ENCODE measurements at regions not wholly inside any gene's neighbourhood (a gene's known extent, or its start where the extent isn't known, plus 50 kb on each side); places are given as distances from the start of the nearest gene placed in this dataset.

DNA sequence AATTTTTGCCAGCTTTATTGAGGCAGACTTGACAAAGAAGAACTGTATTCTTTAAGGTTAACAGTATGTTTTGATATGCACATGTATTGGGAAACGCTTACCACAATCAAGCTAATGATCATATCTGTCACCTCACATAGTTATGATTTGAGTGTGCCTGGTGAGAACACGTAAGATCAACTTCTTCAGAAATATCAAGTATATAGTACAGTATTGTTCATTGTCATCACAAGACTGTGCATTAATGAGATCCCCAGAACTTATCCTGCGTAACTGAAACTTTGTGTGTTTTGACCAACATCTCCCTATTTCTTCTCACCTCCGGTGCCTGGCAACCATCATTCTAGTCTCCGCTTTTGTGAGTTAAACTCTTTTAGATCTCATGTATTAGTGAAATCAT is 756.4 kb upstream of the EEF2KMT start:
- in situ Hi-C loops (cut with MboI; ENCODE audit: low pct_ligation_motif_present in 1 of 4, low pct_unique_long_range_greater_than_20kb in 1 of 4, low sequenced_read_pairs in 3 of 4): no loop called here
- WGBS, 2 donors (ENCODE audit: low coverage in 1 of 2): 80 to 82% methylated on average over 5 of the region's 5 CpGs
- Histone ChIP-seq H3K9me3 (no peaks in the 10 kb centered on the region), H3K4me1 (no peaks in the 10 kb centered on the region), H3K36me3 (no peaks in the 10 kb centered on the region), H3K27me3 (no peaks in the 10 kb centered on the region), H3K4me3 (no peak overlapping the region), H3K27ac (no peak overlapping the region)
- no peak for DNase-seq
- TF ChIP-seq, protein P1, sequence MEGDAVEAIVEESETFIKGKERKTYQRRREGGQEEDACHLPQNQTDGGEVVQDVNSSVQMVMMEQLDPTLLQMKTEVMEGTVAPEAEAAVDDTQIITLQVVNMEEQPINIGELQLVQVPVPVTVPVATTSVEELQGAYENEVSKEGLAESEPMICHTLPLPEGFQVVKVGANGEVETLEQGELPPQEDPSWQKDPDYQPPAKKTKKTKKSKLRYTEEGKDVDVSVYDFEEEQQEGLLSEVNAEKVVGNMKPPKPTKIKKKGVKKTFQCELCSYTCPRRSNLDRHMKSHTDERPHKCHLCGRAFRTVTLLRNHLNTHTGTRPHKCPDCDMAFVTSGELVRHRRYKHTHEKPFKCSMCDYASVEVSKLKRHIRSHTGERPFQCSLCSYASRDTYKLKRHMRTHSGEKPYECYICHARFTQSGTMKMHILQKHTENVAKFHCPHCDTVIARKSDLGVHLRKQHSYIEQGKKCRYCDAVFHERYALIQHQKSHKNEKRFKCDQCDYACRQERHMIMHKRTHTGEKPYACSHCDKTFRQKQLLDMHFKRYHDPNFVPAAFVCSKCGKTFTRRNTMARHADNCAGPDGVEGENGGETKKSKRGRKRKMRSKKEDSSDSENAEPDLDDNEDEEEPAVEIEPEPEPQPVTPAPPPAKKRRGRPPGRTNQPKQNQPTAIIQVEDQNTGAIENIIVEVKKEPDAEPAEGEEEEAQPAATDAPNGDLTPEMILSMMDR (IDR thresholded peaks at IDR 0.05): no peak
- no peak for TF ChIP-seq POLR2AphosphoS5 (IDR thresholded peaks at IDR 0.05)
- TF ChIP-seq POLR2A (IDR thresholded peaks at IDR 0.05): no peak
- TF ChIP-seq EP300 (IDR thresholded peaks at IDR 0.05; ENCODE audit: low read depth): no peak
- intact Hi-C loops (cut with DNase I; ENCODE audit: low total_unique reads): no loop called here

DNA sequence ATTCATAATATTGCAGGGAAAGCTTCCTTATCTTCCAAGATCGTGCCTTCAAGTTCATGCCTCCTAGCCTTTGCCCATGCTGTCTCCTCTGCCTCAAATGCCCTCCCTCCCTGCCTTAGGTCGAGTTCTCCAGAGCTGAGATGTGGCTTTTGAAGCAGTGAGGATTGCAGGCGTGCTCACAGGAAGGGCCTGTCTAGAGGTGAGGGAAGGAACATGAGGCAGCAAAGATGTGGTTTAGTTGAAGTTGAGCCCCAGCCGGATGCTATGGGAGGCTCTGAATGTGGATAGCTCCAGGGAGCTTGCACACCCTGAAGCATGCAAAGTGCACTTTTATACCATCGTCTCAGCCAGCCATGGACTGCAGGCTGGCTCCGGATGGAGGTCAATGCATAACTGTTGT is 754.6 kb upstream of the EEF2KMT start:
- WGBS, 2 donors (ENCODE audit: low coverage in 1 of 2): 71 to 100% methylated on average over 2 to 6 of the region's 6 CpGs

DNA sequence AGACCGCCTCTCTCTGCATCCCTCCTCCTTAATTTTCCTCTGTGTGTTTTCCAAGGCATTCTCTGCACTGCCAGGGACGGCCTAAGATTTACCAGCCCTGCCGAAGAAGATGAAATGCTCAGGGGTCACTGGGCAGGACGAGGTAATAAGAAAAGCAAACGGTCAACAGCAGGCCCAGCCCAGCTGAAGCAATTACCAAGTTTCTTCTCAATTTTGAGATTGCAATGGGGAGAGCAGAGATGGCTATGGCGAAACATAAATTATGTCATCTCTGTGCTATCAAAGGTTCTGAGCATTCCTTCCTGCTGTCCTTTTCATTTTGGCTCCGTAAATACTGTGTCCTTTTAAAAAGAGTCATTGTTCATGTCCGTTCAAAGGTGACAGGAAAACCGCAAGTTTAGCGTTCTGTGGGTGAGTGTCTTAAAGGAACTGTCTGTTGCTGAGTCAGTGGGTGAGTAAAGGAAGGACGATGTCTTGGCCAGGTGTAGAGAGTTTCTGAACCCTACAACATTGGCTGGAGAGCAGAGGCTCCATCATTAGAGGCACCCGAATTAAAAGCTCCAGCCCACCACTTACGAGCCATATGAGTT is 753.9 kb upstream of the EEF2KMT start:
- no peak overlapping the region for H3K4me3 ChIP-seq
- WGBS, 2 donors (ENCODE audit: low coverage in 1 of 2): 61 to 63% methylated on average over 10 to 13 of the region's 13 CpGs
- TF ChIP-seq EP300 (IDR thresholded peaks at IDR 0.05; ENCODE audit: low read depth): no peak

More for the DNA sequence above, 754.6 kb upstream of the EEF2KMT start:
- Histone ChIP-seq H3K4me3 (no peak overlapping the region), H3K4me1 (no peaks in the 10 kb centered on the region), H3K27ac (no peak overlapping the region), H3K36me3 (no peaks in the 10 kb centered on the region), H3K27me3 (no peaks in the 10 kb centered on the region), H3K9me3 (no peaks in the 10 kb centered on the region)
- intact Hi-C loops (cut with DNase I; ENCODE audit: low total_unique reads) (no loop called here), in situ Hi-C loops (cut with MboI; ENCODE audit: low pct_ligation_motif_present in 1 of 4, low pct_unique_long_range_greater_than_20kb in 1 of 4, low sequenced_read_pairs in 3 of 4) (no loop called here)
- TF ChIP-seq, protein P1 (IDR thresholded peaks at IDR 0.05): no peak
- TF ChIP-seq POLR2AphosphoS5 (IDR thresholded peaks at IDR 0.05) (no peak), EP300 (IDR thresholded peaks at IDR 0.05; ENCODE audit: low read depth) (no peak), POLR2A (IDR thresholded peaks at IDR 0.05) (no peak)
- no peak for DNase-seq

DNA sequence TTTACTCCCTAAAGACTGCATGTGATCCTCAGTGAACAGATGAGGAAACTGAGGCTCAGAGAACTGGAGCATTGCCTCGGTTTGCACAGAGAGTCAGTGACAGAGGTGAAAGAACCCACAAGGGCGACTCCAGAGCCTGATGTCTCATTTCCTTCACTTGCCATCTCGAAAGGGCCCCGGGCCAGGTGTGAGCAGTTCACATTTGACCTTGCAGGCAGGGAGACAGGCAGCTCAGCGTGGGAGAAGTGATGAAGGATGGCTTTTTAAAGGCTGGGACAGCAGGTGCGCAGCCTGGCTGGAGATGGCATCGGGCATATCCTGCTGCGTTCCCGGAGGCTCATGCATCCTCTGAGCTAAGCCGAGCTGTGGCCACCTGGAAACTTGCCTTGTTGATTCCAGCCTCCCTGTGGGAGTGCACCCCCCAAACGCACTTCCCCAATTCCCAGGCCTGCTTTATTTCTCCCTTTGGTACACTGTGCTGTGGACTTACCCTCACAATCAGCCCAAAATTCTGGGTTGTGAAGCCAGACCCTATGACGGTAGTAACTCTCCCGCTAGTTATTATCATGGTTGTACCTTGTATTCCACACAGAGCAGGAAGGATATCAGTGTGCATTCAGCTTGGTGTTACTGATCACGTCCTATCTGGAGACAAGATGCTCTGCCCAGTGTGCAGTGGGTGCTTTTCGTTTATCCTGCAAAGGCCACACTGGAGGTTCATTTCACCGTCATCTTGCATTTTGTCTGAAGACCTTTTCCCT is 753.2 kb upstream of the EEF2KMT start:
- Histone ChIP-seq H3K27me3 (no peaks in the 10 kb centered on the region), H3K4me3 (no peak overlapping the region), H3K36me3 (no peaks in the 10 kb centered on the region), H3K27ac (no peak overlapping the region), H3K4me1 (no peaks in the 10 kb centered on the region), H3K9me3 (no peaks in the 10 kb centered on the region)
- intact Hi-C loops (cut with DNase I; ENCODE audit: low total_unique reads) (no loop called here), in situ Hi-C loops (cut with MboI; ENCODE audit: low pct_ligation_motif_present in 1 of 4, low pct_unique_long_range_greater_than_20kb in 1 of 4, low sequenced_read_pairs in 3 of 4) (no loop called here)
- DNase-seq: no peak
- 75 to 81% methylated on average over 1 to 16 of the region's 16 CpGs for WGBS, 2 donors (ENCODE audit: low coverage in 1 of 2)
- no peak for TF ChIP-seq POLR2A (IDR thresholded peaks at IDR 0.05)
- TF ChIP-seq POLR2AphosphoS5 (IDR thresholded peaks at IDR 0.05): no peak
- TF ChIP-seq, protein P1 (IDR thresholded peaks at IDR 0.05): no peak

More for the DNA sequence above, 753.9 kb upstream of the EEF2KMT start:
- Histone ChIP-seq H3K36me3 (no peaks in the 10 kb centered on the region), H3K27me3 (no peaks in the 10 kb centered on the region), H3K4me1 (no peaks in the 10 kb centered on the region), H3K27ac (no peak overlapping the region), H3K9me3 (no peaks in the 10 kb centered on the region)
- intact Hi-C loops (cut with DNase I; ENCODE audit: low total_unique reads): no loop called here
- no peak for DNase-seq
- in situ Hi-C loops (cut with MboI; ENCODE audit: low pct_ligation_motif_present in 1 of 4, low pct_unique_long_range_greater_than_20kb in 1 of 4, low sequenced_read_pairs in 3 of 4): no loop called here

All from transverse colon (tissue), 4 donors.